ENCODE measurements at regions not wholly inside any gene's neighbourhood (a gene's known extent, or its start where the extent isn't known, plus 50 kb on each side); places are given as distances from the start of the nearest gene placed in this dataset.

GRCh38 chr1:55363268-55363667 is 148.1 kb upstream of the USP24 start:
- intact Hi-C loops (cut with DNase I) = no loop called here
- H3K4me1 ChIP-seq = no peaks in the 10 kb centered on the region
- ATAC-seq (no peak), DNase-seq (no peak)
- H3K27me3 ChIP-seq = no peaks in the 10 kb centered on the region
- no peaks in the 10 kb centered on the region for H3K9me3 ChIP-seq
- no peak overlapping the region for H3K4me3 ChIP-seq
- WGBS (ENCODE audit: insufficient coverage, low coverage, low lambda C conversion rate, missing lambda C conversion rate) = 71% methylated on average over 1 of the region's 1 CpG
- H3K27ac ChIP-seq = no peak overlapping the region
- H3K36me3 ChIP-seq = no peaks in the 10 kb centered on the region
- no peak for TF ChIP-seq POLR2A (IDR thresholded peaks at IDR 0.05)
- TF ChIP-seq, protein P1, sequence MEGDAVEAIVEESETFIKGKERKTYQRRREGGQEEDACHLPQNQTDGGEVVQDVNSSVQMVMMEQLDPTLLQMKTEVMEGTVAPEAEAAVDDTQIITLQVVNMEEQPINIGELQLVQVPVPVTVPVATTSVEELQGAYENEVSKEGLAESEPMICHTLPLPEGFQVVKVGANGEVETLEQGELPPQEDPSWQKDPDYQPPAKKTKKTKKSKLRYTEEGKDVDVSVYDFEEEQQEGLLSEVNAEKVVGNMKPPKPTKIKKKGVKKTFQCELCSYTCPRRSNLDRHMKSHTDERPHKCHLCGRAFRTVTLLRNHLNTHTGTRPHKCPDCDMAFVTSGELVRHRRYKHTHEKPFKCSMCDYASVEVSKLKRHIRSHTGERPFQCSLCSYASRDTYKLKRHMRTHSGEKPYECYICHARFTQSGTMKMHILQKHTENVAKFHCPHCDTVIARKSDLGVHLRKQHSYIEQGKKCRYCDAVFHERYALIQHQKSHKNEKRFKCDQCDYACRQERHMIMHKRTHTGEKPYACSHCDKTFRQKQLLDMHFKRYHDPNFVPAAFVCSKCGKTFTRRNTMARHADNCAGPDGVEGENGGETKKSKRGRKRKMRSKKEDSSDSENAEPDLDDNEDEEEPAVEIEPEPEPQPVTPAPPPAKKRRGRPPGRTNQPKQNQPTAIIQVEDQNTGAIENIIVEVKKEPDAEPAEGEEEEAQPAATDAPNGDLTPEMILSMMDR (IDR thresholded peaks at IDR 0.05) = no peak

- WGBS (ENCODE audit: insufficient coverage, low coverage, low lambda C conversion rate, missing lambda C conversion rate) = 44% methylated on average over 2 of the region's 3 CpGs
- Histone ChIP-seq H3K9me3 (no peaks in the 10 kb centered on the region), H3K27ac (no peak overlapping the region), H3K4me3 (no peak overlapping the region), H3K27me3 (no peaks in the 10 kb centered on the region), H3K36me3 (no peaks in the 10 kb centered on the region), H3K4me1 (no peaks in the 10 kb centered on the region)
- TF ChIP-seq, protein P1 (IDR thresholded peaks at IDR 0.05) = no peak
- TF ChIP-seq POLR2A (IDR thresholded peaks at IDR 0.05) = no peak
- ATAC-seq (peak in 1 of 4 donors; percentile 37), DNase-seq (no peak)
- intact Hi-C loops (cut with DNase I) = no loop called here
These were observed 147.4 kb upstream of the USP24 start for GRCh38 chr1:55362558-55362957.

DNA sequence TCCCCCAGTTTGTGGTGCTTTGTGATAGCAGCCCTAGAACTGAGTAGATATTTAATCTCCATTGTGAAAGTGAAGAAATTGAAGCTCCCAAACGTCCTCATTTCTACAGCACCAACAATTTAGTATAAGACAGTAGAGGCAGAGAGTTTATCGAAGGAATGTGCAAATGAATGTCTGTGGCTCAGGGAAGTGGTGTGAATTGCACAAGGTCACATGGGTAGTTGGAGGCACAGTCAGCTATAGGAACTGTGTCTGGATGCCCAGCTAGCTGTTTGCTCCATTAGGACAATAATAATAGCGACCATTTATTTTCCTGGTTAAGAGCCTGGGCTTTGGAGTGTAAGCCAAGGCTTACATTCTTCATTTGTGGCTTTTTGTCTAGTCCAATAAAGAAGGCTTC is 144.4 kb upstream of the USP24 start:
- WGBS (ENCODE audit: insufficient coverage, low coverage, low lambda C conversion rate, missing lambda C conversion rate) = 68% methylated on average over 3 of the region's 3 CpGs
- Histone ChIP-seq H3K27ac (no peak overlapping the region), H3K4me1 (no peaks in the 10 kb centered on the region), H3K27me3 (no peaks in the 10 kb centered on the region), H3K4me3 (no peak overlapping the region), H3K9me3 (no peaks in the 10 kb centered on the region), H3K36me3 (no peaks in the 10 kb centered on the region)
- TF ChIP-seq POLR2A (IDR thresholded peaks at IDR 0.05) = no peak
- TF ChIP-seq, protein P1 (IDR thresholded peaks at IDR 0.05) = no peak
- DNase-seq (no peak), ATAC-seq (no peak)
- intact Hi-C loops (cut with DNase I) = no loop called here

GRCh38 chr1:55358581-55358980 is 143.4 kb upstream of the USP24 start:
- TF ChIP-seq, protein P1 (IDR thresholded peaks at IDR 0.05) = no peak
- TF ChIP-seq POLR2A (IDR thresholded peaks at IDR 0.05) = no peak
- no peak overlapping the region for H3K4me3 ChIP-seq
- no peak overlapping the region for H3K27ac ChIP-seq
- ATAC-seq (no peak), DNase-seq (no peak)
- intact Hi-C loops (cut with DNase I) = no loop called here
- no peaks in the 10 kb centered on the region for H3K36me3 ChIP-seq
- H3K9me3 ChIP-seq = no peaks in the 10 kb centered on the region
- no peaks in the 10 kb centered on the region for H3K27me3 ChIP-seq
- no peaks in the 10 kb centered on the region for H3K4me1 ChIP-seq

DNA sequence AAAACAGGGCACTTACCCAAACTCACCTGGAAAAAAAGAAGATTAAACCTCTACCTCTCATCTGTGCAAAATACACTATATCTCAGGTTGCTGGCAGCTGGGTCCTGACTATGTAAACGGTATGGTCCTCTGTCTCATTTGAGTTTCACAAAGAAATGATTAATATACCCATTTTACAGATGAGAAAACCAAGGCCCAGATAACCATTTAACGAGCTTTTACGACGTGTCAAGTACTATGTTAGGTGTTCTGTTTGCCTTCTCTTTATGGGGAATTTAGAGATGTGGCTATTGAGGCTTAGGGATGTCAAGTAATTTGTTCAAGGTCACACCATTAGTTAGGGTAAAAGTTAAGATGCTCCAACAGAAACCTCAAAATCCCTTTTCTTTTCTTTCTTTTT is 140.4 kb upstream of the USP24 start:
- H3K27me3 ChIP-seq = no peaks in the 10 kb centered on the region
- no peaks in the 10 kb centered on the region for H3K36me3 ChIP-seq
- H3K4me1 ChIP-seq = no peaks in the 10 kb centered on the region
- DNase-seq (no peak), ATAC-seq (no peak)
- intact Hi-C loops (cut with DNase I) = no loop called here
- H3K27ac ChIP-seq = no peak overlapping the region
- TF ChIP-seq POLR2A (IDR thresholded peaks at IDR 0.05) = no peak
- TF ChIP-seq, protein P1 (IDR thresholded peaks at IDR 0.05) = no peak
- WGBS (ENCODE audit: insufficient coverage, low coverage, low lambda C conversion rate, missing lambda C conversion rate) = 88% methylated on average over 4 of the region's 4 CpGs
- H3K4me3 ChIP-seq = no peak overlapping the region
- H3K9me3 ChIP-seq = no peaks in the 10 kb centered on the region
